SK-N-SH treated with all-trans-retinoic acid at 6 μM for 48 hours (cell line): ENCODE measurements at regions not wholly inside any gene's neighbourhood (a gene's known extent, or its start where the extent isn't known, plus 50 kb on each side); places are given as distances from the start of the nearest gene placed in this dataset.

ENCODE experiments used
- BACH2 ChIP-seq: fragments of 250-450 bp; sonication (Bioruptor Pico); IDR thresholded peaks from 2 replicates; pipeline ENCODE4 v1.9.0; 2021; ENCODE audit warnings: mild to moderate bottlenecking, borderline replicate concordance
- GLIS3 ChIP-seq: fragments of 250-450 bp; sonication (Bioruptor Pico); IDR thresholded peaks from 2 replicates; pipeline ENCODE4 v1.5.0; 2020; ENCODE audit warnings: mild to moderate bottlenecking, moderate library complexity
- RARB ChIP-seq: fragments of 250-450 bp; sonication (Bioruptor Pico); IDR thresholded peaks from 2 replicates; pipeline ENCODE4 v1.8.0; 2021; ENCODE audit warnings: mild to moderate bottlenecking, moderate library complexity
- TSHZ2 ChIP-seq: fragments of 250-450 bp; sonication (Bioruptor Pico); IDR thresholded peaks from 2 replicates; pipeline ENCODE4 v1.5.0; 2020; ENCODE audit warnings: mild to moderate bottlenecking, moderate library complexity
- ZFP3 ChIP-seq: fragments of 250-450 bp; sonication (Bioruptor Pico); IDR thresholded peaks from 2 replicates; pipeline ENCODE4 v1.5.0; 2020; ENCODE audit warnings: mild to moderate bottlenecking, moderate library complexity
- ZNF70 ChIP-seq: fragments of 450-650 bp; formaldehyde crosslinking; IDR thresholded peaks from 2 replicates; pipeline ENCODE4 v1.5.0; 2020; ENCODE audit warnings: mild to moderate bottlenecking, moderate library complexity

GRCh38 chr2:224242561-224242960 is 159.3 kb downstream of the FAM124B start:
- no peak for TF ChIP-seq TSHZ2 (CRISPR knock-in tag)
- no peak for TF ChIP-seq GLIS3 (CRISPR knock-in tag)
- TF ChIP-seq ZNF70, result no peak
- no peak for TF ChIP-seq BACH2 (CRISPR knock-in tag)
- no peak for TF ChIP-seq RARB (CRISPR knock-in tag)
- TF ChIP-seq ZFP3 (CRISPR knock-in tag), result no peak
